PC-9 (cell line): ENCODE measurements at regions not wholly inside any gene's neighbourhood (a gene's known extent, or its start where the extent isn't known, plus 50 kb on each side); places are given as distances from the start of the nearest gene placed in this dataset.

ENCODE experiments used
- BruUV-seq: library from RNA; stranded (reverse); fragments of 400-500 nt; replicated peaks from 2 replicates; lab custom pipeline; 2021; lab: Mats Ljungman, UMichigan
- CTCF ChIA-PET: fragments of 300-600 bp; sonication (Branson Sonifier 250); formaldehyde crosslinking; loops from one replicate; lab custom pipeline; 2022; ENCODE audit warnings: antibody characterized with exemption; lab: Charles Lee
- POLR2A ChIA-PET: fragments of 300-600 bp; sonication (Branson Sonifier 250); formaldehyde crosslinking; loops from one replicate; lab custom pipeline; 2022; ENCODE audit warnings: antibody characterized with exemption; ENCODE audit not compliant: unreplicated experiment; lab: Charles Lee
- DNase-seq, 2 experiments: peaks; one replicate each; pipeline versions ENCODE4 v3.0.0 to v3.0.0-alpha.2; 2015 to 2022; ENCODE audit warnings: mixed read lengths in 1 of 2
- H2AFZ ChIP-seq: fragments of 200-600 bp; sonication (generic); 2 replicates; pipeline ENCODE4 v1.8.1; 2017; ENCODE audit warnings: antibody characterized with exemption
- H3F3A ChIP-seq: fragments of 200-600 bp; sonication (generic); 2 replicates; pipeline ENCODE4 v1.8.1; 2017; ENCODE audit warnings: antibody characterized with exemption, mild to moderate bottlenecking, low read depth; ENCODE audit not compliant: insufficient read depth
- H3K27ac ChIP-seq: fragments of 200-600 bp; sonication (generic); 2 replicates; pipeline ENCODE4 v1.6.1; 2016; ENCODE audit warnings: mixed run types
- H3K27me3 ChIP-seq: fragments of 200-600 bp; sonication (generic); 2 replicates; pipeline ENCODE4 v1.6.1; 2016; ENCODE audit warnings: low read depth, mixed run types; ENCODE audit not compliant: insufficient read depth
- H3K36me3 ChIP-seq: fragments of 200-600 bp; sonication (generic); 2 replicates; pipeline ENCODE4 v1.6.1; 2016; ENCODE audit warnings: low read depth, mixed run types
- H3K4me1 ChIP-seq: fragments of 200-600 bp; sonication (generic); replicated peaks from 2 replicates; pipeline ENCODE4 v1.6.1; 2016; ENCODE audit warnings: mixed run types; ENCODE audit not compliant: insufficient read depth
- H3K4me2 ChIP-seq: fragments of 200-600 bp; sonication (generic); 2 replicates; pipeline ENCODE4 v1.6.1; 2017; ENCODE audit warnings: mixed run types
- H3K4me3 ChIP-seq: fragments of 200-600 bp; sonication (generic); 2 replicates; pipeline ENCODE4 v1.6.1; 2016; ENCODE audit warnings: mixed run types
- H3K79me2 ChIP-seq: fragments of 200-600 bp; sonication (generic); 2 replicates; pipeline ENCODE4 v1.6.1; 2017; ENCODE audit warnings: low read depth, mixed run types
- H3K9me2 ChIP-seq: fragments of 200-600 bp; sonication (generic); 2 replicates; pipeline ENCODE4 v1.8.1; 2017; ENCODE audit warnings: mild to moderate bottlenecking; ENCODE audit not compliant: insufficient read depth
- H3K9me3 ChIP-seq: fragments of 200-600 bp; sonication (generic); 2 replicates; pipeline ENCODE4 v1.8.1; 2016; ENCODE audit warnings: low read depth; ENCODE audit not compliant: insufficient read depth
- H4K20me1 ChIP-seq: fragments of 200-600 bp; sonication (generic); 2 replicates; pipeline ENCODE4 v1.8.1; 2017; ENCODE audit not compliant: insufficient read depth
- CTCF ChIP-seq: fragments of 200-600 bp; sonication (generic); conservative IDR thresholded peaks from 2 replicates; pipeline ENCODE4 v1.6.1; 2017; ENCODE audit warnings: mixed run types, antibody characterized with exemption, mild to moderate bottlenecking, moderate library complexity
- EZH2 ChIP-seq: fragments of 200-600 bp; sonication (generic); IDR thresholded peaks from 2 replicates; pipeline ENCODE4 v1.8.0; 2017; ENCODE audit warnings: antibody characterized with exemption, low read depth
- intact Hi-C: fragments of 100-400 bp; cut with micrococcal nuclease; formaldehyde crosslinking; loops from one replicate; pipeline ENCODE4 v1.10.0; 2022; ENCODE audit not compliant: unreplicated experiment

- Histone ChIP-seq H3K4me2 (no peak overlapping the region), H3K4me3 (no peak overlapping the region), H3K9me2 (no peaks in the 10 kb centered on the region), H3K4me1 (no peaks in the 10 kb centered on the region), H3K27me3 (no peaks in the 10 kb centered on the region), H3F3A (no peaks in the 10 kb centered on the region), H3K9me3 (no peaks in the 10 kb centered on the region), H4K20me1 (no peaks in the 10 kb centered on the region), H3K79me2 (no peaks in the 10 kb centered on the region), H3K36me3 (no peaks in the 10 kb centered on the region), H2AFZ (no peak overlapping the region), H3K27ac (no peak overlapping the region)
- TF ChIP-seq CTCF (no peak), EZH2 (no peak)
- no TSS peak for BruUV-seq
- intact Hi-C loops: no loop called here
- ChIA-PET CTCF (no interaction called here), POLR2A (no interaction called here)
- no peak for DNase-seq
These were observed 772.9 kb upstream of the TENM3 start for GRCh38 chr4:181470306-181470705.

- Histone ChIP-seq H3K79me2 (no peaks in the 10 kb centered on the region), H3K4me2 (no peak overlapping the region), H3F3A (no peaks in the 10 kb centered on the region), H3K4me3 (no peak overlapping the region), H3K27me3 (no peaks in the 10 kb centered on the region), H3K36me3 (no peaks in the 10 kb centered on the region), H4K20me1 (no peaks in the 10 kb centered on the region), H3K27ac (no peak overlapping the region), H3K9me2 (no peaks in the 10 kb centered on the region), H2AFZ (no peak overlapping the region), H3K4me1 (no peaks in the 10 kb centered on the region), H3K9me3 (no peaks in the 10 kb centered on the region)
- BruUV-seq: no TSS peak
- CTCF ChIA-PET: no interaction called here
- POLR2A ChIA-PET: no interaction called here
- intact Hi-C loops: no loop called here
- TF ChIP-seq CTCF (no peak), EZH2 (no peak)
- DNase-seq: no peak
These were observed 767.8 kb upstream of the TENM3 start for GRCh38 chr4:181475359-181475758.

GRCh38 chr4:181475781-181476507 is 767.3 kb upstream of the TENM3 start:
- Histone ChIP-seq H3K4me1 (no peaks in the 10 kb centered on the region), H4K20me1 (no peaks in the 10 kb centered on the region), H3K9me2 (no peaks in the 10 kb centered on the region), H3F3A (no peaks in the 10 kb centered on the region), H3K4me3 (no peak overlapping the region), H3K36me3 (no peaks in the 10 kb centered on the region), H3K9me3 (no peaks in the 10 kb centered on the region), H3K27ac (no peak overlapping the region), H3K4me2 (no peak overlapping the region), H3K27me3 (no peaks in the 10 kb centered on the region), H3K79me2 (no peaks in the 10 kb centered on the region), H2AFZ (no peak overlapping the region)
- no peak for TF ChIP-seq CTCF
- TF ChIP-seq EZH2: no peak
- POLR2A ChIA-PET: no interaction called here
- DNase-seq: no peak
- CTCF ChIA-PET: no interaction called here
- no TSS peak for BruUV-seq
- intact Hi-C loops: no loop called here
